ENCODE measurements at regions not wholly inside any gene's neighbourhood (a gene's known extent, or its start where the extent isn't known, plus 50 kb on each side); places are given as distances from the start of the nearest gene placed in this dataset.

GRCh38 chr4:128362760-128363159 lies 75.1 kb upstream of the PGRMC2 start:
- Histone ChIP-seq H3K4me1 (ENCODE audit: control insufficient read depth, low read depth, low read length) (peaks cover 10% of the 10 kb centered on the region), H3K9ac (ENCODE audit: low read length) (no peak overlapping the region), H3K27me3 (ENCODE audit: control insufficient read depth, insufficient read depth, low read length) (no peaks in the 10 kb centered on the region), H3K4me3 (ENCODE audit: low read length) (no peak overlapping the region), H3K27ac (ENCODE audit: low read length) (no peak overlapping the region), H3K9me3 (ENCODE audit: control insufficient read depth, low read depth, low read length) (no peaks in the 10 kb centered on the region), H3K36me3 (ENCODE audit: control insufficient read depth, low read depth, low read length) (no peaks in the 10 kb centered on the region)

GRCh38 chr4:128359422-128359821 lies 71.8 kb upstream of the PGRMC2 start:
- Histone ChIP-seq H3K36me3 (ENCODE audit: control insufficient read depth, low read depth, low read length) (no peaks in the 10 kb centered on the region), H3K4me3 (ENCODE audit: low read length) (no peak overlapping the region), H3K27me3 (ENCODE audit: control insufficient read depth, insufficient read depth, low read length) (no peaks in the 10 kb centered on the region), H3K9ac (ENCODE audit: low read length) (no peak overlapping the region), H3K9me3 (ENCODE audit: control insufficient read depth, low read depth, low read length) (no peaks in the 10 kb centered on the region), H3K27ac (ENCODE audit: low read length) (no peak overlapping the region), H3K4me1 (ENCODE audit: control insufficient read depth, low read depth, low read length) (peaks cover 13% of the 10 kb centered on the region)

DNA sequence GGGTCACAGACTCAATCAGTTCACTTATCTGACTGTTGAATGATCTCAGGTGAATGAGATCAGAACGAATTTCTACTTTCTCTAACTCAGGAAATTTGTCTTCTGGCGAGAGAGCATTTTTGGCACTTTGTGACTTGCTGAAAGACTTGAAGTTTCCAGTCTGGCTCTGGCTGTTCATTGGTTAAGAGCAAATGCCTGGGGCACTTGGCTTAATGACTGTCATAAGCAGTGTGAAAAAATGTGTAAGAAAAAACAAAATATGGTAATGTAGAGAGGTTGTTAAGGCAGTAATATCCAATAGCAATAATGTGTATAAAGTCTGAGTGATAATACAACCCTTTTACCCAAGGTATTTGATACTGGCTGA lies 71.3 kb upstream of the PGRMC2 start:
- H3K4me1 ChIP-seq (ENCODE audit: control insufficient read depth, low read depth, low read length) = peaks cover 16% of the 10 kb centered on the region
- H3K4me3 ChIP-seq (ENCODE audit: low read length) = no peak overlapping the region
- H3K9me3 ChIP-seq (ENCODE audit: control insufficient read depth, low read depth, low read length) = no peaks in the 10 kb centered on the region
- H3K9ac ChIP-seq (ENCODE audit: low read length) = no peak overlapping the region
- H3K36me3 ChIP-seq (ENCODE audit: control insufficient read depth, low read depth, low read length) = no peaks in the 10 kb centered on the region
- no peaks in the 10 kb centered on the region for H3K27me3 ChIP-seq (ENCODE audit: control insufficient read depth, insufficient read depth, low read length)
- no peak overlapping the region for H3K27ac ChIP-seq (ENCODE audit: low read length)

DNA sequence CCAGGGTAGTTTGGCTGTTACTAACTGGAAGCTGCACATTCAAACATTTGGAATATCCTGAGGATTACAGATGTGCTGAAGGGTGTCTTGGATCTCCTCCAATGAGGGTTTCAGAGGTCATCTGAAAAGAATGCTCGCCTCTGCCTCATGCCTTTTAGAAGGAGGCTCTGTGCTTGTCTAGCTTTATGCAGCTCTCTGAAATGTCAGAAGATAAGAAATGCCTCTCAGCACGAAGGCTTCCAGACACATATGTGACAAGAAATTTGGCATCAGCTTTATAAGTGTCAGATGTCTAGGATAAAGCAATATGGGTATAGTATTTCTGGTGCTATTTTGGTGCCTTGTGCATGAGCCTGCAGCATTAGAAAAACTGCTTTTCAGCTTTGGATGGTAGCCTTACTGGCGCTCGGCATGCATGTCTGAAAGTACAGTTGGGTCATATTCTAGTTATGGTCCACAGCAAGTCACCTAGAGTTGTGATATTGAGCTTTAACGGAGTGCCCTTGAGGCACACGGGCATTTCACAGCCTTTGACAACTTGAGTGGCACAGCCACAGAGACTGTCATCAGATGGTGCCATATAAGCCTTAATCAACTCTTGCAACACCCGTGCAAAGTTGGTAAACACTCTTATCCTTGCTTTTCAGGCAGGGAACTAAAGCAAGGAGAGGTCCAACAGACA lies 70.8 kb upstream of the PGRMC2 start:
- H3K4me3 ChIP-seq (ENCODE audit: low read length) = no peak overlapping the region
- peaks cover 16% of the 10 kb centered on the region for H3K4me1 ChIP-seq (ENCODE audit: control insufficient read depth, low read depth, low read length)

GRCh38 chr4:128357286-128357685 lies 69.7 kb upstream of the PGRMC2 start:
- no peak overlapping the region for H3K4me3 ChIP-seq (ENCODE audit: low read length)
- no peaks in the 10 kb centered on the region for H3K36me3 ChIP-seq (ENCODE audit: control insufficient read depth, low read depth, low read length)
- peaks cover 6% of the 10 kb centered on the region for H3K4me1 ChIP-seq (ENCODE audit: control insufficient read depth, low read depth, low read length)
- no peaks in the 10 kb centered on the region for H3K27me3 ChIP-seq (ENCODE audit: control insufficient read depth, insufficient read depth, low read length)
- H3K27ac ChIP-seq (ENCODE audit: low read length) = no peak overlapping the region
- H3K9me3 ChIP-seq (ENCODE audit: control insufficient read depth, low read depth, low read length) = no peaks in the 10 kb centered on the region
- no peak overlapping the region for H3K9ac ChIP-seq (ENCODE audit: low read length)

More for the DNA sequence above, 70.8 kb upstream of the PGRMC2 start:
- H3K27ac ChIP-seq (ENCODE audit: low read length) = no peak overlapping the region
- no peaks in the 10 kb centered on the region for H3K9me3 ChIP-seq (ENCODE audit: control insufficient read depth, low read depth, low read length)
- H3K9ac ChIP-seq (ENCODE audit: low read length) = no peak overlapping the region
- no peaks in the 10 kb centered on the region for H3K27me3 ChIP-seq (ENCODE audit: control insufficient read depth, insufficient read depth, low read length)
- no peaks in the 10 kb centered on the region for H3K36me3 ChIP-seq (ENCODE audit: control insufficient read depth, low read depth, low read length)

DNA sequence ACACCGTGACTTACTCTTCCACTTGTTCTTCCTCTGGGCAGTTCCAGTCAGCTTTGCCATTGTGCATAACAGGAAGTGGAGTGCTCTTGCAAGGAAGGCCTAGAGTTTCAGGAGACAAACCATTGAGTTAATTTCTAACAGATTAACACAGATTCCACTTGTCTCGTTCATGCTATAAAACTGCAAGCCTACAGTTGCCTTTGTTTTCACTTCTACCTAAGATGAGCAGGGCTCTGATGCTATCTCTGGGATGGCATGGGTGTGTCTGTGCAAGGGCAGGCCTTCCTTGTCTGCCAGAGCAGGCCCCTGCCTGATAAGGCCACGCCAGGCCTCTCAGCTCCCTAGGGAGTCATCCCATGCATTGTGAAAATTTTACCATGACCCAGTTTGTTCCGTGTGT lies 67.7 kb upstream of the PGRMC2 start:
- no peak overlapping the region for H3K9ac ChIP-seq (ENCODE audit: low read length)
- no peak overlapping the region for H3K27ac ChIP-seq (ENCODE audit: low read length)

DNA sequence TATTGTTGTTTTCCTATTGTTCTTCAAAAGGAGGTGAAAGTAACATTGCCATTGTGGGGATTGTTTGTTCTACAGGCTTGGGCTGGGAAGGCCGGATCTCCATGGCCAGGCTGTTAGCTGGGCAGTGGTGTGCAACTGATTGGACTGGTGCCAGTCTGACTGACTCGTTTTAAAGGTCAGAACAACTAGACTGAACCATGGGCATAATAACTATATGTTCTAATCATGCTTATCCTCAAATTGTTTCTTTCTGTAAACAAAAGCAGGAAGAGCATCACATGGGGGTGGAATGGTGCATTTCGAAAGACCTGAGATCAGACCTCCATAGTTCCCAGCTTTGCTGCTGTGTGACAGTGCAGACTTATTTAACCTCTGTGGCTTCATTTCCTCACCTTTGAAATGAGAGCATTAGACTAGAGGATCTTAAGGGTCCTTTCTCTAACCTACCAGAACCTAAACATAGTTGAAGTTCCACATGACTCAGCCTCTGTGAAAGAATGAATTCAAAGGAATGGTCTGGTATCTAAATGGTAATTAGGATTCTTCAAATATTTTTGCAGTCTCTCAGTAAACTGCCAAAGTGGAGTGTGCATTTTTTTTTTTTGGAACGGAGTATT lies 66.7 kb upstream of the PGRMC2 start:
- Histone ChIP-seq H3K27me3 (ENCODE audit: control insufficient read depth, insufficient read depth, low read length) (no peaks in the 10 kb centered on the region), H3K9ac (ENCODE audit: low read length) (no peak overlapping the region), H3K4me3 (ENCODE audit: low read length) (no peak overlapping the region), H3K27ac (ENCODE audit: low read length) (no peak overlapping the region), H3K36me3 (ENCODE audit: control insufficient read depth, low read depth, low read length) (no peaks in the 10 kb centered on the region), H3K4me1 (ENCODE audit: control insufficient read depth, low read depth, low read length) (peaks cover 11% of the 10 kb centered on the region), H3K9me3 (ENCODE audit: control insufficient read depth, low read depth, low read length) (no peaks in the 10 kb centered on the region)

More for the DNA sequence above, 67.7 kb upstream of the PGRMC2 start:
- Histone ChIP-seq H3K27me3 (ENCODE audit: control insufficient read depth, insufficient read depth, low read length) (no peaks in the 10 kb centered on the region), H3K36me3 (ENCODE audit: control insufficient read depth, low read depth, low read length) (no peaks in the 10 kb centered on the region), H3K4me3 (ENCODE audit: low read length) (no peak overlapping the region), H3K4me1 (ENCODE audit: control insufficient read depth, low read depth, low read length) (peaks cover 6% of the 10 kb centered on the region), H3K9me3 (ENCODE audit: control insufficient read depth, low read depth, low read length) (no peaks in the 10 kb centered on the region)

DNA sequence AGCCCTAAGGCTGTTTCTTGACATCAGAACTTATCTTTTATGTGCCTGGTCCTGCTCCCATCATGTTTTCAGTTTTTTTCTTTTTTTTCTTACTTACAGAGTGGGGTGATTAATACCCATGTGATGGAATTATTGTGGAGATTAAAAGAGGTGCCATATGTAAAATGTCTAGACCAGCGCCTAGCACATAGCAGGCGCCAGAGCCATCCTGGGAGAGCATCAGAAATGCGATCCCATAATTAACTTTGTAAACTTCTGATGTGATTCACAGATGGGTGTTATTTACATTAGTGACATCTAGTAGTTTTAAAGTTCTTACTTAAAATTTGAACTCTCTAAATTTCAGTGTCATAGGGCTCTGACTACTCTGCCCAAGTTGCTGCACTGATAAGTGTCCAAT lies 66.2 kb upstream of the PGRMC2 start:
- Histone ChIP-seq H3K9me3 (ENCODE audit: control insufficient read depth, low read depth, low read length) (no peaks in the 10 kb centered on the region), H3K4me3 (ENCODE audit: low read length) (no peak overlapping the region), H3K27me3 (ENCODE audit: control insufficient read depth, insufficient read depth, low read length) (no peaks in the 10 kb centered on the region), H3K36me3 (ENCODE audit: control insufficient read depth, low read depth, low read length) (no peaks in the 10 kb centered on the region), H3K27ac (ENCODE audit: low read length) (no peak overlapping the region), H3K9ac (ENCODE audit: low read length) (no peak overlapping the region), H3K4me1 (ENCODE audit: control insufficient read depth, low read depth, low read length) (peaks cover 11% of the 10 kb centered on the region)

DNA sequence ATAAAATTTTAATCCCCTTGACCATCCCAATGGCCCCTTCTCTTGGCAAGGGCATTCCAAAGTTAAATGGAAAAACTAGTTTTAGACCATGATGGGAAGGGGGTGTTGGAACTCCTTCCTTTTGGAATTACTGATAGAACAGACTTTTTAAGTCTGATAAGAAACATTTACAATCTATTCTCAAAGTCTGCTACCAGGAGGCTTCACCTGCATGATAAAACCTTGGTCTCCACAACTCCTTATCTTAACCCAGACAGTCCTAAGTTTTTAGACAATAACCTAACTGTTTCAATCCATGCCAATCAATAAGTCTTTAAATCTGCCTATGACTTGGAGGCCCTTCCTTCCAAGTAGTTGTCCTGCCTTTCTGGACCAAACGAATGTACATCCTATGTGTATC lies 63.9 kb upstream of the PGRMC2 start:
- Histone ChIP-seq H3K36me3 (ENCODE audit: control insufficient read depth, low read depth, low read length) (no peaks in the 10 kb centered on the region), H3K4me1 (ENCODE audit: control insufficient read depth, low read depth, low read length) (peaks cover 11% of the 10 kb centered on the region), H3K27me3 (ENCODE audit: control insufficient read depth, insufficient read depth, low read length) (no peaks in the 10 kb centered on the region), H3K27ac (ENCODE audit: low read length) (no peak overlapping the region), H3K9ac (ENCODE audit: low read length) (no peak overlapping the region), H3K9me3 (ENCODE audit: control insufficient read depth, low read depth, low read length) (no peaks in the 10 kb centered on the region), H3K4me3 (ENCODE audit: low read length) (no peak overlapping the region)

- Histone ChIP-seq H3K27ac (ENCODE audit: low read length) (no peak overlapping the region), H3K27me3 (ENCODE audit: control insufficient read depth, insufficient read depth, low read length) (no peaks in the 10 kb centered on the region), H3K36me3 (ENCODE audit: control insufficient read depth, low read depth, low read length) (no peaks in the 10 kb centered on the region), H3K4me3 (ENCODE audit: low read length) (no peak overlapping the region), H3K4me1 (ENCODE audit: control insufficient read depth, low read depth, low read length) (peaks cover 11% of the 10 kb centered on the region), H3K9me3 (ENCODE audit: control insufficient read depth, low read depth, low read length) (no peaks in the 10 kb centered on the region), H3K9ac (ENCODE audit: low read length) (no peak overlapping the region)
These were observed 62.9 kb upstream of the PGRMC2 start for GRCh38 chr4:128350449-128351045.

DNA sequence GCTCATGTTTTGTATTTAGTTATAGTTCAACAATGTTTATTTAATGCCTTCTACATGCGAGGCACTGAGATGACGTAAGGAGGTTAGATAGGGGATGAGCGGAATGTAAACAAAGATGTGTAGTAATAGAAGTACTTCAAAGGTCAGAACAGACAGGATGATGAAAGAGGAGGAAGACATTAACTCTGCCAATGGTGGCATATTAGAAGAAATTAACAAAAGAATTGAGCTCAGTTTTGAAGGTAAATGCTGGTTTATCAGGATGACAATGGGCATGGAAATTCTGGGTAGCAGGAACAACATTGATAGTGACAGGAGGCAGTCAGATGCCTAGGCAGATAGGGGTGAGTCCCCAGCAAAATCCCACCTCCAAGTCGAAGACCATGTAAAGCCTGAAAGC lies 62.3 kb upstream of the PGRMC2 start:
- no peaks in the 10 kb centered on the region for H3K36me3 ChIP-seq (ENCODE audit: control insufficient read depth, low read depth, low read length)
- H3K4me3 ChIP-seq (ENCODE audit: low read length) = no peak overlapping the region
- H3K9me3 ChIP-seq (ENCODE audit: control insufficient read depth, low read depth, low read length) = no peaks in the 10 kb centered on the region
- no peaks in the 10 kb centered on the region for H3K27me3 ChIP-seq (ENCODE audit: control insufficient read depth, insufficient read depth, low read length)
- H3K9ac ChIP-seq (ENCODE audit: low read length) = no peak overlapping the region
- H3K4me1 ChIP-seq (ENCODE audit: control insufficient read depth, low read depth, low read length) = peaks cover 11% of the 10 kb centered on the region
- H3K27ac ChIP-seq (ENCODE audit: low read length) = no peak overlapping the region
